NCI-H2029 treated with DMSO at 0.1 percent for 48 hours (cell line): ENCODE measurements at regions not wholly inside any gene's neighbourhood (a gene's known extent, or its start where the extent isn't known, plus 50 kb on each side); places are given as distances from the start of the nearest gene placed in this dataset.

ENCODE experiments used
- DNase-seq: peaks from one replicate; lab custom pipeline; 2025; lab: John Stamatoyannopoulos, UW

GRCh38 chr5:124231802-124232201, 514.6 kb downstream of the ZNF608 start:
- no peak for DNase-seq

- DNase-seq, result no peak
These were observed 515.2 kb downstream of the ZNF608 start for GRCh38 chr5:124231230-124231629.

- DNase-seq, result no peak
These were observed 516.0 kb downstream of the ZNF608 start for GRCh38 chr5:124230456-124230855.

- no peak for DNase-seq
These were observed 517.1 kb downstream of the ZNF608 start for GRCh38 chr5:124229352-124229751.

DNA sequence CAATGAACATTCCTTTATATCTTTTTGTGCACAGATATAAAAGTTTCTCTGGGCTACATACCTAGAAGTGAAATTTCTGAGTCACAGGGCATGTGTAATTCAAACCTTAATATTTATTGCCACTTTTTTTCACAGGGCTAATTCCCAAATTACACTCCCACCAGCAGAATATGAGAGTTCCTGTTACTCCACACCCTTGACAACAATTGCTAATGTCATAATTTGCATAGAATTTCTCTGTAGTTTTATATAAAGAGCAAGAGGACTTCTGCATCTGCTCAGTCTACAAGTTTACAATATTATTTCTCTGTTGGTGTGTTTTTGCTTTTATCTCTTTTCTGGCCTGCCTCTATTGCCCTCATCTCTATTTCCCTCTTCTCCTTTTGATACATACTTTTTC, 518.5 kb downstream of the ZNF608 start:
- no peak for DNase-seq

GRCh38 chr5:124220418-124220817, 526.0 kb downstream of the ZNF608 start:
- DNase-seq, result no peak

- DNase-seq, result peak; percentile 8
These were observed 533.5 kb downstream of the ZNF608 start for GRCh38 chr5:124212934-124213333.

DNA sequence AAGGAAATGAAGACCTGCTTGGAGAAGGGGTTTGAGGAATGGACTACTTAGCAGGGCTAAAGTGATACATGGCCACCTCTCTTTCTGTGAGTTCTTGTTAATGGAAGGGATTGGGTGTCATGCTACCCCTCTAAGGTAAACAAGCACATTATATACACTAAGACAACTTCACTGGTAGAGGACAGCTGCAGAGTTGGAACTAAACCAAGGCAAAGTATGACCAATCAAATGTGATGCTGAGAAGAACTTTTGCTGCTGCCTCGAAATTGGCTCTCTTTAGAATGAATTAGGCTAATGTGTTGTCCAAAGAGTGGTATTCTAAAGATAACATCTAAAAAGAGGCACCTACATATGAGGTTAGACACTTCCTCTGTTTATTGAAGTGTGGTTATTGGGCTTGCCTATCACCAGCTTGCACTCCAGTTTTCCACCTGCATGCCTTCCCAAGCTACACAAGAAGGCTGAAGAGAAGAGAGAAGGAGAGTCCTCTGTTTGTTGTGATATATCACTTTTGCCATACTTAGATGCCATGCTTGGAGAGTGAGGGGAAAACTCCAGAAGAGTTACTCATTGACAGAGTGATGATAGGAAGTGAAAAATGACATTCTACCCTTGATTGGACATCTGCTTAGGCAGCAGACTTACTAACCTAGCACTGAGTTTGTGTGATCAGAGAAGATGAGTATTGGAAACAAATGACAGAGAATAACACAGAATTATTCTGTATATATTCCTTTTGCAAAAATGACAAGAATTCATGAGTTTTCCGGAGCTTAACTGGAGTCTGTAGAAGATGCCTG, 536.1 kb downstream of the ZNF608 start:
- no peak for DNase-seq

GRCh38 chr5:124207118-124207517, 539.3 kb downstream of the ZNF608 start:
- no peak for DNase-seq

DNA sequence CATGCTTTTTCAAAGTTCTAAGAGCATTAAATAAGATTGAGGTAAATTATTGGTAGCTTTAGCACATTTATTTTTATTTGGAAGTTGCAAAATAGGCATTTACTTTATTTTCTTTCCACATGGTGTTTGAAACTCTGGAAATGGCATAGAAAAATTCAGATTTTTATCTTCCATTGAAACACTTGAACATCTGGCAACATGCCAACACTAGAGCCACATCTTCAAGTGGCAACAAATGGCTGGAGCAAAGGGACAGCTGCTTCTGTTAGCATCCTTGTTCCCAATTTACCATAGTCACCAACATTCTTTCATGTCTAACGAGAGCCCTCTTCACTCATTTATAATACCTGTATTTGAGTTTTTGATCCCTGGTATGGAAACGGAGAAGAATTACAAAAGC, 539.9 kb downstream of the ZNF608 start:
- peak; percentile 24 for DNase-seq

- DNase-seq, result no peak
These were observed 543.1 kb downstream of the ZNF608 start for GRCh38 chr5:124203303-124203702.

GRCh38 chr5:124200381-124200780, 546.1 kb downstream of the ZNF608 start:
- no peak for DNase-seq

DNA sequence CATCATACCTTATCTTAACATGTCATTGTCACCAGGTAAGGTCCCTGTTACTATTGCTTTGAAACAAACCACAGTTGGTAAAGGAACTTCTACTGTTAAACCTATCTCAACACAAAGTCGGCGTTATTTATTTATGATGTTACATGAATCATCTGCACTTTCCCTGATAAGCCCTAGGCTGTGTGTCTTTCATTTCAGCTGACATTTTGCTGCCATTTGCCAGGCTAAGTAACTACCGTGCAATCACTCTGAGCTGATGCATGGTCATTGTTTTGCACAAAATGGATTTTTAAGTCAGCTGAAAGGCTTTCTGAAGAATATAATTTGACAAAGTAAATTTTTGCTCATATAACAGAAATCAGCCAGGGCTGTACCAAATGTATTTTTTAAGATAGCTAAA, 546.5 kb downstream of the ZNF608 start:
- no peak for DNase-seq

GRCh38 chr5:124195411-124195810, 551.0 kb downstream of the ZNF608 start:
- DNase-seq, result no peak

DNA sequence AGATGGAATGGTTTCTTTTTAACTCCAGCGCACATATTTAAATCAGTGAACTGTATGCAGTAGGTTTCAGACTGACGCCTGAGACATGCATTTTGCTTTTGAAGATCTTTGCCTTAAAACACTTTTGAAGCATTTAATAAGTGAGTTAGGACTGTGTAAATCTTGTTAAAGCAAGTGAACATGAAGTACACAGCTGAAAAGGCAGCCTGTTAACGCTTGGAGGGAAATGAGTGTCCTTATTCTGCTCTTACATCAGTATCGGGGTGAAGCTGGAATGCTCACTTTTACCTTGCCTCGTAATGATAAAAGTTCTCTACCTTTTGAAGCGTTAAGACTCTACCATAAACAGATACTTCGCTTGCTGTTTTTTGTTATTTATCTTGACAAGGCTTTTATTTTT, 552.2 kb downstream of the ZNF608 start:
- DNase-seq, result no peak

DNA sequence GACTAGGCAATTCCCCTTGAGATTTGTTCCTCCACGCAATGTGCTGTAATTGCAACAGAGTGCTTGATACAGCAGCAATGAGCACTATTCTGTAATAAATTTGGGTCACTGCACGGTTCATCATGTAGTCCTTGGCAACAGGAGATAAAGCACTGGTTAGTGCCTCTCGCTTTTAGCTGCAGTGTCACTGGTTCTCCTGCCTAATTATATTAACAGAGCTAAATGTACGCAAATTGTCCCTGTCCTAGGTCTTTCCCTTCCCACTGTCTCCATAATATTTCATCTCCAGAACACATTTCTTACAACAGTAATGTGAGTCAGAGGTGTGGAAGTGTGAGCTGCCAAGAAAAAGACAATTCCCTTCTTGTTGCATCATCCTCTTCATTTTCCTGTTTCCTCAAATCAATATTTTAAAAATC, 553.1 kb downstream of the ZNF608 start:
- no peak for DNase-seq

DNA sequence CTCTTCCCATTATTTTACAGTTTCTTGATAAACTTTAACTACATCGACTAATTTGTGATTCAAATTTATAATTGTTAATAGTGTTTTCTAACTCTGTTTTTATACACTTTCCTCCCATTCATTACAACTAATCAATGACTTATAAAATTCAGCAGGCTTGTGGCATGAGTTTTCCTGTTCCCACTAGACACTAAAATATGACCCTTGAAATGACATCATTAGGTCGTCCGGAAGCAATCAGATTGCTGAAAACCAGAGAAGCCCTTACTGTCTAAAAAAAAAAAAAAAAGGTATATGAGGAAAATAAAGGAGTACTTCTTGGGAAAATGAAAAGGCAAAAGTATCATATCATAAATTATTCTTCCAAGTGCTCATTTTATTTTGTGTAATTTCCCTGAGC, 553.7 kb downstream of the ZNF608 start:
- DNase-seq, result no peak

GRCh38 chr5:124185716-124186115, 560.7 kb downstream of the ZNF608 start:
- no peak for DNase-seq

DNA sequence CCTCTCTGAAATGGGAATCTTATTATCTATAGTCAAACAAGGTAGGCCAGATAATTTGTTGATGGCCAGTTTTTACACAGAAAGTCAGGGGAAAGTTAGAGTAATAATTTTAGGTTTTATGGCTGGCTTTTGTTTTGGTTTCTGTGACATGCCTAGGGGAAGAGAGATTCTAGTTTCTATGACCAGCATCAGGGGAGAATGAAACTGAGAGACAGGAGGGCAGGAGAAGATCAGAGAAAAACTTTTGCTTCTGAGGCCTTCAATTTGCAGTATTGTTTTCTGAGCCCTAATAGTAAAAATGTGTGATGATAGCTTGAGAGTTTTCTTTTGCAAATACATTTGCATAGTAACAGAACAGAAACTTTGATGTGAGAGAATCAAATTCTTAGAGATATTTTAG, 564.3 kb downstream of the ZNF608 start:
- DNase-seq, result no peak

DNA sequence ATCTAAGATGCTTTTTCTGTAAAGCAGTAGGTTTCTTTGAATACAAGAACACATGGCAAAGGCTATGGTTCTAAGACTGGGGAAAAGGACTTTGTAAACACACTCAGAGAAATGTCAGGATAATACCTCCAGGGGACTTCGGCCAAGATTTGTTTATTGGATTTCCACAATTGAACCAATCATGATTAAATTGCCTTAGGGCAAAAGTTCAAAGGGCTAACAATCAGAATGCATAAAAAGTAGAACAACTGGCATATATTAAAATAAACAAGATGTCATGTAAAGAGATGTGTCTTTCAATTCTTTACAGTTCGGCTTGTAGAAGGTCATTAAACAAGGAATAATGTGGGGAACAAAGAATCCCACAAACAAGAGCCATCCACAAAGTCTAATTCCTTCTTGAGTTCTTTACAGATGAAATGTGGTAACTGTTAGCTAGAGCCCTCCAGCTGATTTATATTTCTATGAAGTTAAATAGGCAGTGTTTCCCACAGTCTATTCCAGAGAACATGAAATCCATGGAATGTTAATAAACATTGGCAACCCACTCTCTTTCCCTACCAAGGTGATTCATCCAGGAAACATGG, 565.5 kb downstream of the ZNF608 start:
- no peak for DNase-seq

GRCh38 chr5:124180299-124180874, 566.1 kb downstream of the ZNF608 start:
- no peak for DNase-seq

DNA sequence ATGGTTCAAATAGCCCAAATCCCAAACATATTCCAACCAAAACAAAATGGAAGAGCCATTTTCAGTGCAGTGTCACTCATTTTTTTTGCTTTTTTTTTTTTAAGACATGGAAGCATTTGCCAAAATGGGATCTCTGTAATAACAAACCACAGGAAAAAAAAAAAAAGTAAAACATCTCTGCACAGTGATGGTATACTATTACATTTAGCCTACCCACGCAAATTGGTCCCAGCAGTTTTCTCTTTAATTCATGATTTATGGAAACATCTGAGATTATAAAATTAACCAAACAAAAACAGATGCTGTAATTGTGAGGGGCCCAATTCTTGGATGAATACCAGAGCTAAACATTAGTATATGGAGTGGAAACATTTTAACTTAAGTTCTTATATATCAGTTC, 566.6 kb downstream of the ZNF608 start:
- no peak for DNase-seq

- no peak for DNase-seq
These were observed 568.4 kb downstream of the ZNF608 start for GRCh38 chr5:124178050-124178449.

DNA sequence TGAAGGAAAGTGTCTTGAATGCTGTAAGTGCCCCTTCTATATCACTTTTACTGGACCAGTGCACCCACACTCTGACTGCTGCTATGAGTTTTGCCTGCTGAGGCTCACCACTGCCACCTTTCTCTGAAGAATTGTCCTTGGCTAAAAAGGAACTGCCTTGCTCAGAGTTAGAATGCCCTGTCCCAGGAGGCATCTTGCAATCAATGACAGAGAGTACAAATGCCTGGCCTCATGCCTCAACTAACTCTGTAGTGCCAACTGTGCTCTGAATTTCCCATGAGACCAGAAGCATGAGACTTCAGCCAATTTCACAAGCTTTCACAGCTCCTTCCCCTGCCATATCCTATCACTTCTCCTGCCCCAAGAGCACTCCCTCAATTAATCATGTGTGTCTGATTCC, 569.7 kb downstream of the ZNF608 start:
- no peak for DNase-seq
